ENCODE measurements at regions not wholly inside any gene's neighbourhood (a gene's known extent, or its start where the extent isn't known, plus 50 kb on each side); places are given as distances from the start of the nearest gene placed in this dataset.

GRCh38 chr6:144870782-144871181 lies 585.6 kb downstream of the UTRN start:
- H3K36me3 ChIP-seq (ENCODE audit: control insufficient read depth, insufficient read depth, low read length), result no peaks in the 10 kb centered on the region
- no peaks in the 10 kb centered on the region; the same call in 1 of the 2 replicates for H3K4me1 ChIP-seq (ENCODE audit: control insufficient read depth, insufficient read depth, low read length)
- intact Hi-C loops (cut with micrococcal nuclease; ENCODE audit: unreplicated experiment), result no loop called here
- CTCF ChIA-PET, result no interaction called here
- H3K9me3 ChIP-seq (ENCODE audit: control insufficient read depth, insufficient read depth, low read depth, low read length), result no peaks in the 10 kb centered on the region; the same call in 1 of the 2 replicates
- TF ChIP-seq SIN3A (IDR thresholded peaks at IDR 0.05; ENCODE audit: borderline replicate concordance, insufficient read depth, low read depth, low read length) (no peak), CTCF (IDR thresholded peaks at IDR 0.05) (no peak), POLR2AphosphoS5 (IDR thresholded peaks at IDR 0.05; ENCODE audit: low read depth, low read length) (no peak), REST (IDR thresholded peaks at IDR 0.05; ENCODE audit: insufficient read depth in 1 of 2, low read depth in 2 of 2, low read length in 1 of 2) (no peak), TCF7L2 (IDR thresholded peaks at IDR 0.05; ENCODE audit: low read depth, low read length) (no peak)
- no peak overlapping the region for H3K4me3 ChIP-seq (ENCODE audit: low read depth in 2 of 2, low read length in 2 of 2)
- BruUV-seq (replicated peaks), result no TSS peak
- H3K27me3 ChIP-seq (ENCODE audit: control insufficient read depth, insufficient read depth, low read length), result no peaks in the 10 kb centered on the region
- no peak for ATAC-seq
- DNase-seq (ENCODE audit: low read depth, low spot score), result no peak
- H3K27ac ChIP-seq (ENCODE audit: low read length), result no peak overlapping the region
- in situ Hi-C loops (cut with HindIII; ENCODE audit: low pct_unique_long_range_greater_than_20kb, low sequenced_read_pairs), result no loop called here
- POLR2A ChIA-PET, result no interaction called here

- H3K36me3 ChIP-seq (ENCODE audit: control insufficient read depth, insufficient read depth, low read length), result no peaks in the 10 kb centered on the region
- no peak for DNase-seq (ENCODE audit: low read depth, low spot score)
- H3K27me3 ChIP-seq (ENCODE audit: control insufficient read depth, insufficient read depth, low read length), result no peaks in the 10 kb centered on the region
- ChIA-PET CTCF (no interaction called here), POLR2A (no interaction called here)
- BruUV-seq (replicated peaks), result no TSS peak
- in situ Hi-C loops (cut with HindIII; ENCODE audit: low pct_unique_long_range_greater_than_20kb, low sequenced_read_pairs), result no loop called here
- H3K9me3 ChIP-seq (ENCODE audit: control insufficient read depth, insufficient read depth, low read depth, low read length), result no peaks in the 10 kb centered on the region
- intact Hi-C loops (cut with micrococcal nuclease; ENCODE audit: unreplicated experiment), result no loop called here
- no peaks in the 10 kb centered on the region; the same call in 1 of the 2 replicates for H3K4me1 ChIP-seq (ENCODE audit: control insufficient read depth, insufficient read depth, low read length)
- H3K27ac ChIP-seq (ENCODE audit: low read length), result no peak overlapping the region
- ATAC-seq, result no peak
- TF ChIP-seq CTCF (IDR thresholded peaks at IDR 0.05) (no peak), TCF7L2 (IDR thresholded peaks at IDR 0.05; ENCODE audit: low read depth, low read length) (no peak), REST (IDR thresholded peaks at IDR 0.05; ENCODE audit: insufficient read depth in 1 of 2, low read depth in 2 of 2, low read length in 1 of 2) (no peak), POLR2AphosphoS5 (IDR thresholded peaks at IDR 0.05; ENCODE audit: low read depth, low read length) (no peak), SIN3A (IDR thresholded peaks at IDR 0.05; ENCODE audit: borderline replicate concordance, insufficient read depth, low read depth, low read length) (no peak)
- H3K4me3 ChIP-seq (ENCODE audit: low read depth in 2 of 2, low read length in 2 of 2), result no peak overlapping the region
Observed at GRCh38 chr6:144873623-144874378, 588.7 kb downstream of the UTRN start.
